HepG2 (cell line): ENCODE measurements at regions not wholly inside any gene's neighbourhood (a gene's known extent, or its start where the extent isn't known, plus 50 kb on each side); places are given as distances from the start of the nearest gene placed in this dataset.

ENCODE experiments used
- CTCF ChIP-seq: sonication (generic); formaldehyde crosslinking; IDR thresholded peaks from 2 replicates; pipeline ENCODE4 v1.5.0; 2020; ENCODE audit warnings: mild to moderate bottlenecking, missing genetic modification reagents, moderate library complexity
- IRF2 ChIP-seq: IDR thresholded peaks from 2 replicates; pipeline ENCODE4 v1.6.1; 2018; ENCODE audit warnings: missing genetic modification reagents, missing compliant biosample characterization
- MTF1 ChIP-seq: sonication (generic); formaldehyde crosslinking; IDR thresholded peaks from 2 replicates; pipeline ENCODE4 v1.5.0; 2020; ENCODE audit warnings: missing genetic modification reagents
- NFIC ChIP-seq: IDR thresholded peaks from 2 replicates; pipeline ENCODE4 v1.6.1; 2012; ENCODE audit warnings: mild to moderate bottlenecking, low read length, inconsistent platforms
- NR3C1 ChIP-seq: sonication (generic); formaldehyde crosslinking; IDR thresholded peaks from 2 replicates; pipeline ENCODE4 v1.4.0; 2020; ENCODE audit warnings: missing genetic modification reagents
- SNAPC5 ChIP-seq: sonication (generic); formaldehyde crosslinking; IDR thresholded peaks from 2 replicates; pipeline ENCODE4 v1.8.1; 2023; ENCODE audit warnings: mild to moderate bottlenecking, missing genetic modification reagents, borderline replicate concordance
- ZBTB10 ChIP-seq: sonication (generic); formaldehyde crosslinking; IDR thresholded peaks from 2 replicates; pipeline ENCODE4 v1.4.0; 2020; ENCODE audit warnings: missing genetic modification reagents, borderline replicate concordance

DNA sequence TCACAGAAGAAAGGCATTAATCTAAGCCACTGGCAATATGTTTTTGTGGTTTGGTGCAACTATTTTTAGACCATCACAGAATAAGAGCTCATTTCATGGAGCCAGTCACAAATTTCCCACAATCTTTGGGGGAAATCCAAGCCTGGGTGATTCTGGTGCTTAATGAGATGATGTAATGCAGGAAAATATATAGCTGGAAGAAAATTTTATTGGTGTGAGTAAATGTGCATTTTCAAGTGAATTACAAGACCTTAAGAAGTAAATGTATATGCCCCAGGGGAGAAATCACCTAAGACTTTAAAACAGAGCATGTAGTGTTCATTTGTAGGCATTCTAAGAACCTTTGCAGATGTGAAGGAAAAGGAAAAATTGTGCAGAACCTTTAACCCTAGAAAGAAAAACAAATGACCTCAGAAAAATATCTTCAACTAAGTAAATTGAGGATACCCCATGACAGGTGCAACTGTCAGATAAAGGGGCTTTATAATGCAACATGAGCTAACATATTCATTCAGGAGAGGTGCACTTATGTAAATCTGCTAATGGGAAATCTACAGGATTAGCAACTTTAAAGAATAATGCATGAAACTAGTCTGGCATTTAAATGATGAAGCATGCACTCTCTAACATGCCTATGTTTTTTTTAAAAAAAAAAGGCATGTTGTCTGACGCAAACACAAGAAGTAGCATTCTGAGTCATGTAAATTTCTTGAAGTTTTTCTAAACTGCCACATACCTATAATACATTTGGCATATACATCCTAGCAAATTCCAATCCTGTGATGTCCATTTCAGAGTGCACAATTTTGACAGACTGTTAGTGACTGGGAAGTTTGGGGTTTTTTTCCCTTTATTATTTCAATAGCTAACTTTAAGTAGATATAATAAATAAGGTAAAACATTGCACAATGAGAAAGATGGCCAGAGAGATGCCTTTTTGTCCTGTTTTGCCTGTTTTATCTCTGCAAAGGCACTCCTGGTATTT is 105.1 kb downstream of the MEX3B start:
- TF ChIP-seq NFIC (no peak), CTCF (CRISPR knock-in tag) (no peak), IRF2 (no peak), ZBTB10 (CRISPR knock-in tag) (no peak), SNAPC5 (CRISPR knock-in tag) (no peak), MTF1 (CRISPR knock-in tag) (no peak), NR3C1 (no peak)
